Gastroesophageal sphincter (tissue), 3 donors: ENCODE measurements at regions not wholly inside any gene's neighbourhood (a gene's known extent, or its start where the extent isn't known, plus 50 kb on each side); places are given as distances from the start of the nearest gene placed in this dataset.

ENCODE experiments used
- EP300 ChIP-seq: sonication (generic); formaldehyde crosslinking; IDR thresholded peaks from one replicate; pipeline ENCODE4 v1.6.1; 2017; ENCODE audit warnings: antibody characterized with exemption, mild to moderate bottlenecking
- POLR2A ChIP-seq, 2 donors: fragments of 450-650 bp; IDR thresholded peaks; one replicate each; pipeline ENCODE4 v1.6.1; 2017; ENCODE audit warnings: antibody characterized with exemption in 2 of 2, mild to moderate bottlenecking in 2 of 2, moderate library complexity in 1 of 2
- POLR2AphosphoS5 ChIP-seq: sonication (generic); formaldehyde crosslinking; IDR thresholded peaks from one replicate; pipeline ENCODE4 v1.6.1; 2017; ENCODE audit warnings: antibody characterized with exemption
- TF ChIP-seq, protein P1 (sequence below), 4 experiments: fragments of 200-600 bp in 2 of 4; fragments of 450-650 bp in 2 of 4; sonication (generic) in 1 of 4; IDR thresholded peaks; one replicate each; pipeline ENCODE4 v1.5.1; 2017 to 2019; ENCODE audit warnings: antibody characterized with exemption in 4 of 4, mild to moderate bottlenecking in 2 of 4, moderate library complexity in 2 of 4

DNA sequence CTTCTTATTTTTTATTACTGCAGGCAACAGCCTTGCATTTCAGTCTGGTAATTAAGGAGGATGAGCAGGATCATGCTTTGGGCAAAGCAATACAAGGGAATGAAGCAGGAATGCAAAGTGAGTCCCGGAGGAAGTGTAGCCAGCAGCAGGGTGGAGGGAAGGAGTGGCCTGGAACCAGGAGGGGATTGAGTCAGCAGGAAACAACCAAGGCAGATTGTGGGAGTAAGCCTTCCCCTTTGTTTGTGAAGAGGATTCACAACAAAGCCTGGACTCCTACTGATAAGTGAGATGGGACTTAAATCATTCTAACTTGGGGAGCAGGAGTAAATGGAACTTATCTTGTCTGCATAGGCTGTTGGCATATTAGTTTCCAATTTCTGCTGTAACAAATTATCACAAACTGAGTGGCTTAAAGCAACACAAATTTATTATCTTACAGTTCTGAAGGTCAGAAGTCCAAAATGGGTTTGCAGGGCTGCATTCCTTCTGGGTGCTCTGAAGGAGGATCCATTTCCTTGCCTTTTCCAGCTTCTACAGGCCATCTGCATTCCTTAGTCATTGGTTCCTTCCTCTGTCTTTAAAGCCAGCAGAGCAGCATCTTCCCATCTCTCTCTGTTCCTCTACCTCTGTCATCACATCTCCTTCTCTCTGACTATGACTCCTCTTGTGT, 93.2 kb upstream of the AP1S2 start:
- TF ChIP-seq, protein P1, sequence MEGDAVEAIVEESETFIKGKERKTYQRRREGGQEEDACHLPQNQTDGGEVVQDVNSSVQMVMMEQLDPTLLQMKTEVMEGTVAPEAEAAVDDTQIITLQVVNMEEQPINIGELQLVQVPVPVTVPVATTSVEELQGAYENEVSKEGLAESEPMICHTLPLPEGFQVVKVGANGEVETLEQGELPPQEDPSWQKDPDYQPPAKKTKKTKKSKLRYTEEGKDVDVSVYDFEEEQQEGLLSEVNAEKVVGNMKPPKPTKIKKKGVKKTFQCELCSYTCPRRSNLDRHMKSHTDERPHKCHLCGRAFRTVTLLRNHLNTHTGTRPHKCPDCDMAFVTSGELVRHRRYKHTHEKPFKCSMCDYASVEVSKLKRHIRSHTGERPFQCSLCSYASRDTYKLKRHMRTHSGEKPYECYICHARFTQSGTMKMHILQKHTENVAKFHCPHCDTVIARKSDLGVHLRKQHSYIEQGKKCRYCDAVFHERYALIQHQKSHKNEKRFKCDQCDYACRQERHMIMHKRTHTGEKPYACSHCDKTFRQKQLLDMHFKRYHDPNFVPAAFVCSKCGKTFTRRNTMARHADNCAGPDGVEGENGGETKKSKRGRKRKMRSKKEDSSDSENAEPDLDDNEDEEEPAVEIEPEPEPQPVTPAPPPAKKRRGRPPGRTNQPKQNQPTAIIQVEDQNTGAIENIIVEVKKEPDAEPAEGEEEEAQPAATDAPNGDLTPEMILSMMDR (IDR thresholded peaks at IDR 0.05): no peak
- TF ChIP-seq EP300 (no peak), POLR2AphosphoS5 (no peak), POLR2A (IDR thresholded peaks at IDR 0.05) (no peak)
